Chondrocyte (in vitro differentiated cells): ENCODE measurements at regions not wholly inside any gene's neighbourhood (a gene's known extent, or its start where the extent isn't known, plus 50 kb on each side); places are given as distances from the start of the nearest gene placed in this dataset.

Source experiments
- DNase-seq: peaks from one replicate; pipeline ENCODE4 v3.0.0; 2021; ENCODE audit warnings: mixed read lengths, low spot score
- H3K27ac Mint-ChIP-seq: one replicate; pipeline ENCODE4 v1.8.0; 2021; ENCODE audit warnings: mild to moderate bottlenecking, moderate library complexity, mixed read lengths; ENCODE audit not compliant: unreplicated experiment
- H3K27me3 Mint-ChIP-seq: 2 replicates; pipeline ENCODE4 v1.8.0; 2021; ENCODE audit warnings: low read depth, mixed read lengths
- H3K36me3 Mint-ChIP-seq: 2 replicates; pipeline ENCODE4 v1.8.0; 2021; ENCODE audit warnings: low read depth, mixed read lengths
- H3K4me1 Mint-ChIP-seq: 2 replicates; pipeline ENCODE4 v1.8.0; 2021; ENCODE audit warnings: low read depth, mild to moderate bottlenecking, mixed read lengths
- H3K4me3 Mint-ChIP-seq: one replicate; pipeline ENCODE4 v1.8.0; 2021; ENCODE audit warnings: mild to moderate bottlenecking, moderate library complexity, mixed read lengths; ENCODE audit not compliant: unreplicated experiment
- H3K9me3 Mint-ChIP-seq: 2 replicates; pipeline ENCODE4 v1.8.0; 2021; ENCODE audit warnings: low read depth, mixed read lengths
- CTCF ChIP-seq: fragments of 200-600 bp; sonication (generic); IDR thresholded peaks from 2 replicates; pipeline ENCODE4 v1.5.0; 2021; ENCODE audit warnings: antibody characterized with exemption, mild to moderate bottlenecking, moderate library complexity

- TF ChIP-seq CTCF = no peak
- no peaks in the 10 kb centered on the region for H3K36me3 Mint-ChIP-seq
- H3K27me3 Mint-ChIP-seq = no peaks in the 10 kb centered on the region
- H3K9me3 Mint-ChIP-seq = peaks cover 15% of the 10 kb centered on the region
- H3K4me1 Mint-ChIP-seq = no peaks in the 10 kb centered on the region
- H3K27ac Mint-ChIP-seq = no peak overlapping the region
- no peak overlapping the region for H3K4me3 Mint-ChIP-seq
- DNase-seq = no peak
Observed at GRCh38 chr11:21806508-21806907, 386.4 kb upstream of the ANO5 start.

GRCh38 chr11:21806947-21807346 lies 385.9 kb upstream of the ANO5 start:
- Mint-ChIP-seq H3K4me1 (no peaks in the 10 kb centered on the region), H3K27me3 (no peaks in the 10 kb centered on the region), H3K27ac (no peak overlapping the region), H3K36me3 (no peaks in the 10 kb centered on the region), H3K9me3 (peaks cover 15% of the 10 kb centered on the region), H3K4me3 (no peak overlapping the region)
- DNase-seq = no peak
- no peak for TF ChIP-seq CTCF

GRCh38 chr11:21807350-21807749 lies 385.5 kb upstream of the ANO5 start:
- no peaks in the 10 kb centered on the region for H3K36me3 Mint-ChIP-seq
- H3K9me3 Mint-ChIP-seq = peaks cover 15% of the 10 kb centered on the region
- H3K27me3 Mint-ChIP-seq = no peaks in the 10 kb centered on the region
- DNase-seq = no peak
- no peak overlapping the region for H3K4me3 Mint-ChIP-seq
- H3K4me1 Mint-ChIP-seq = no peaks in the 10 kb centered on the region
- no peak for TF ChIP-seq CTCF
- no peak overlapping the region for H3K27ac Mint-ChIP-seq

GRCh38 chr11:21810650-21811049 lies 382.2 kb upstream of the ANO5 start:
- DNase-seq = no peak
- TF ChIP-seq CTCF = no peak
- H3K4me3 Mint-ChIP-seq = no peak overlapping the region
- H3K4me1 Mint-ChIP-seq = no peaks in the 10 kb centered on the region
- H3K27ac Mint-ChIP-seq = no peak overlapping the region
- no peaks in the 10 kb centered on the region for H3K9me3 Mint-ChIP-seq
- H3K36me3 Mint-ChIP-seq = no peaks in the 10 kb centered on the region
- no peaks in the 10 kb centered on the region for H3K27me3 Mint-ChIP-seq

- Mint-ChIP-seq H3K4me1 (no peaks in the 10 kb centered on the region), H3K27ac (no peak overlapping the region), H3K9me3 (no peaks in the 10 kb centered on the region), H3K4me3 (no peak overlapping the region), H3K27me3 (no peaks in the 10 kb centered on the region), H3K36me3 (no peaks in the 10 kb centered on the region)
- no peak for DNase-seq
- no peak for TF ChIP-seq CTCF
Observed at GRCh38 chr11:21811572-21811971, 381.3 kb upstream of the ANO5 start.
